B cell (primary cell): ENCODE measurements at regions not wholly inside any gene's neighbourhood (a gene's known extent, or its start where the extent isn't known, plus 50 kb on each side); places are given as distances from the start of the nearest gene placed in this dataset.

Experiments used
- ATAC-seq: fragments of 200-7000 bp; cut with Tn5 transposase; one replicate; pipeline ENCODE4 v1.10.0; 2021; ENCODE audit warnings: low read depth, mild to moderate bottlenecking, moderate number of reproducible peaks, moderate library complexity
- CTCF ChIA-PET: fragments of 350-600 bp; sonication (Branson Sonifier 250); formaldehyde crosslinking; loops from one replicate; lab custom pipeline; 2021; ENCODE audit warnings: antibody characterized with exemption, inconsistent platforms; lab: Charles Lee
- POLR2A ChIA-PET: fragments of 350-600 bp; sonication (Branson Sonifier 250); formaldehyde crosslinking; loops from one replicate; lab custom pipeline; 2021; ENCODE audit warnings: antibody characterized with exemption; lab: Charles Lee
- DNase-seq: peaks from one replicate; pipeline ENCODE4 v3.0.0; 2013
- H2AFZ ChIP-seq: 2 replicates; pipeline ENCODE4 v1.6.1; 2012; ENCODE audit warnings: mild to moderate bottlenecking, low read depth, low read length; ENCODE audit not compliant: insufficient read depth, poor library complexity, severe bottlenecking
- H3K27ac ChIP-seq, 2 donors: 1 replicate in 1 of 2; 2 replicates in 1 of 2; pipeline ENCODE4 v1.5.1; 2012 to 2013; ENCODE audit warnings: low read length in 2 of 2, mild to moderate bottlenecking in 2 of 2, moderate library complexity in 1 of 2
- H3K27me3 ChIP-seq, 4 experiments: fragments of 200-600 bp in 1 of 4; sonication (generic) in 1 of 4; replicated peaks in 1 of 4; 1 replicate in 2 of 4; 2 replicates in 2 of 4; pipeline versions ENCODE4 v1.6.1 to v1.7.0; 2013 to 2016; ENCODE audit warnings: low read length in 3 of 4, mild to moderate bottlenecking in 2 of 4, mixed read lengths in 1 of 4, moderate library complexity in 1 of 4; ENCODE audit not compliant: insufficient read depth in 4 of 4, control insufficient read depth in 3 of 4; ENCODE audit errors: control extremely low read depth in 1 of 4
- H3K36me3 ChIP-seq, 2 experiments: replicated peaks in 1 of 2; 1 replicate in 1 of 2; 2 replicates in 1 of 2; pipeline versions ENCODE4 v1.6.1 to v1.7.1; 2013; ENCODE audit warnings: low read length in 1 of 2; ENCODE audit not compliant: insufficient read depth in 2 of 2, control insufficient read depth in 1 of 2; ENCODE audit errors: control extremely low read depth in 1 of 2, extremely low read depth in 1 of 2
- H3K4me1 ChIP-seq, 2 donors: fragments of 200-600 bp in 1 of 2; sonication (generic) in 1 of 2; 1 replicate in 1 of 2; 2 replicates in 1 of 2; pipeline versions ENCODE4 v1.5.1 to v1.6.1; 2013 to 2017; ENCODE audit warnings: low read length in 2 of 2; ENCODE audit not compliant: control insufficient read depth in 2 of 2, insufficient read depth in 2 of 2
- H3K4me2 ChIP-seq: replicated peaks from 2 replicates; pipeline ENCODE3; 2012; ENCODE audit warnings: mild to moderate bottlenecking, low read depth, low read length; ENCODE audit not compliant: poor library complexity, severe bottlenecking
- H3K4me3 ChIP-seq, 5 experiments: fragments of 200-600 bp in 1 of 5; sonication (generic) in 1 of 5; 1 replicate in 3 of 5; 2 replicates in 2 of 5; pipeline versions ENCODE4 v1.5.1 to v1.7.0; 2011 to 2016; ENCODE audit warnings: low read length in 4 of 5, mild to moderate bottlenecking in 4 of 5, low read depth in 2 of 5, control low read depth in 1 of 5, moderate library complexity in 1 of 5; ENCODE audit not compliant: insufficient read depth in 1 of 5; ENCODE audit errors: control extremely low read depth in 1 of 5, extremely low read depth in 1 of 5
- H3K79me2 ChIP-seq: fragments of 200-600 bp; sonication (generic); one replicate; pipeline ENCODE4 v1.6.0; 2016; ENCODE audit warnings: low read length; ENCODE audit not compliant: control insufficient read depth, insufficient read depth
- H3K9ac ChIP-seq: fragments of 200-600 bp; sonication (generic); 2 replicates; pipeline ENCODE4 v1.6.1; 2017; ENCODE audit warnings: mild to moderate bottlenecking, low read length, moderate library complexity
- H3K9me3 ChIP-seq, 3 donors: one replicate each; pipeline versions ENCODE4 v1.6.1 to v1.7.1; 2013; ENCODE audit warnings: low read length in 2 of 3; ENCODE audit not compliant: control insufficient read depth in 2 of 3, insufficient read depth in 1 of 3; ENCODE audit errors: control extremely low read depth in 1 of 3
- H4K20me1 ChIP-seq: 2 replicates; pipeline ENCODE4 v1.6.0; 2012; ENCODE audit warnings: mild to moderate bottlenecking, low read length; ENCODE audit not compliant: insufficient read depth, control insufficient read depth, poor library complexity, severe bottlenecking
- H3K27ac Mint-ChIP-seq: one replicate; pipeline ENCODE4 v1.8.0; 2021; ENCODE audit warnings: mixed read lengths
- H3K27me3 Mint-ChIP-seq: one replicate; pipeline ENCODE4 v1.8.0; 2021; ENCODE audit warnings: mixed read lengths
- H3K4me1 Mint-ChIP-seq: one replicate; pipeline ENCODE4 v1.8.0; 2021; ENCODE audit warnings: mixed read lengths
- H3K4me3 Mint-ChIP-seq: one replicate; pipeline ENCODE4 v1.8.0; 2021; ENCODE audit warnings: mixed read lengths
- H3K9me3 Mint-ChIP-seq: one replicate; pipeline ENCODE4 v1.8.0; 2022; ENCODE audit warnings: mixed read lengths; ENCODE audit not compliant: insufficient read depth
- EZH2 ChIP-seq: IDR thresholded peaks from 2 replicates; pipeline ENCODE4 v1.6.1; 2012; ENCODE audit warnings: borderline replicate concordance, low read depth, mild to moderate bottlenecking, moderate library complexity, low read length; ENCODE audit not compliant: insufficient read depth, poor library complexity, severe bottlenecking
- WGBS: methylation state at CpG from one replicate; pipeline ENCODE4 v1.1.5; 2013; ENCODE audit warnings: missing lambda C conversion rate; ENCODE audit not compliant: insufficient coverage; 5-methylcytosine and 5-hydroxymethylcytosine counted together
- intact Hi-C: fragments of 100-400 bp; cut with micrococcal nuclease; formaldehyde crosslinking; loops from one replicate; pipeline ENCODE4 v1.10.0; 2022
- TF ChIP-seq, protein P1 (sequence below): fragments of 200-600 bp; IDR thresholded peaks from one replicate; pipeline ENCODE4 v1.8.0; 2022; ENCODE audit warnings: antibody characterized with exemption, mild to moderate bottlenecking

GRCh38 chr18:58814317-58814716 lies 50.4 kb upstream of the ZNF532 start:
- H2AFZ ChIP-seq = no peak overlapping the region
- no CpG with 5 or more reads among the region's 4 CpGs for WGBS
- no peak overlapping the region for H3K4me2 ChIP-seq
- ATAC-seq (no peak), DNase-seq (no peak)
- H3K4me1 Mint-ChIP-seq = peaks cover 1% of the 10 kb centered on the region
- H3K4me1 ChIP-seq = no peaks in the 10 kb centered on the region
- peaks cover 0 to 9% (median 3%) of the 10 kb centered on the region in 3 donors for H3K9me3 ChIP-seq
- ChIA-PET POLR2A (no interaction called here), CTCF (no interaction called here)
- no peaks in the 10 kb centered on the region for H3K79me2 ChIP-seq
- no peaks in the 10 kb centered on the region for H3K36me3 ChIP-seq
- H3K9me3 Mint-ChIP-seq = peaks cover 5% of the 10 kb centered on the region
- H4K20me1 ChIP-seq = no peaks in the 10 kb centered on the region
- TF ChIP-seq, protein P1, sequence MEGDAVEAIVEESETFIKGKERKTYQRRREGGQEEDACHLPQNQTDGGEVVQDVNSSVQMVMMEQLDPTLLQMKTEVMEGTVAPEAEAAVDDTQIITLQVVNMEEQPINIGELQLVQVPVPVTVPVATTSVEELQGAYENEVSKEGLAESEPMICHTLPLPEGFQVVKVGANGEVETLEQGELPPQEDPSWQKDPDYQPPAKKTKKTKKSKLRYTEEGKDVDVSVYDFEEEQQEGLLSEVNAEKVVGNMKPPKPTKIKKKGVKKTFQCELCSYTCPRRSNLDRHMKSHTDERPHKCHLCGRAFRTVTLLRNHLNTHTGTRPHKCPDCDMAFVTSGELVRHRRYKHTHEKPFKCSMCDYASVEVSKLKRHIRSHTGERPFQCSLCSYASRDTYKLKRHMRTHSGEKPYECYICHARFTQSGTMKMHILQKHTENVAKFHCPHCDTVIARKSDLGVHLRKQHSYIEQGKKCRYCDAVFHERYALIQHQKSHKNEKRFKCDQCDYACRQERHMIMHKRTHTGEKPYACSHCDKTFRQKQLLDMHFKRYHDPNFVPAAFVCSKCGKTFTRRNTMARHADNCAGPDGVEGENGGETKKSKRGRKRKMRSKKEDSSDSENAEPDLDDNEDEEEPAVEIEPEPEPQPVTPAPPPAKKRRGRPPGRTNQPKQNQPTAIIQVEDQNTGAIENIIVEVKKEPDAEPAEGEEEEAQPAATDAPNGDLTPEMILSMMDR = no peak
- no peak for TF ChIP-seq EZH2
- no peak overlapping the region for H3K27ac Mint-ChIP-seq
- intact Hi-C loops = loop anchor here (5.0 kb wide), 1 partner anchor 33 kb away; no protein-coding TSS in a partner anchor
- peaks cover 0 to 2% (median 0%) of the 10 kb centered on the region in 4 experiments for H3K27me3 ChIP-seq
- no peak overlapping the region for H3K9ac ChIP-seq
- H3K4me3 ChIP-seq = no peak overlapping the region
- no peak overlapping the region for H3K4me3 Mint-ChIP-seq
- H3K27me3 Mint-ChIP-seq = peaks cover 3% of the 10 kb centered on the region
- H3K27ac ChIP-seq = no peak overlapping the region
